WTC11 (cell line): ENCODE measurements at regions not wholly inside any gene's neighbourhood (a gene's known extent, or its start where the extent isn't known, plus 50 kb on each side); places are given as distances from the start of the nearest gene placed in this dataset.

Source experiments
- ATAC-seq: fragments of 200-7000 bp; cut with Tn5 transposase; 2 replicates; pipeline ENCODE4 v1.10.0; 2021; ENCODE audit warnings: mild to moderate bottlenecking, moderate library complexity
- CTCF ChIA-PET: fragments of 300-600 bp; sonication (Branson Sonifier 250); formaldehyde crosslinking; loops from one replicate; lab custom pipeline; 2021; ENCODE audit warnings: antibody characterized with exemption; lab: Charles Lee
- POLR2A ChIA-PET: fragments of 350-600 bp; sonication (Branson Sonifier 250); formaldehyde crosslinking; loops from one replicate; lab custom pipeline; 2021; ENCODE audit warnings: antibody characterized with exemption; lab: Charles Lee
- DNase-seq: peaks from one replicate; pipeline ENCODE4 v3.0.0; 2021; ENCODE audit warnings: low spot score
- H3K27ac Mint-ChIP-seq: 2 replicates; pipeline ENCODE4 v1.8.0; 2021; ENCODE audit warnings: mixed read lengths
- H3K27me3 Mint-ChIP-seq: 2 replicates; pipeline ENCODE4 v1.8.0; 2021; ENCODE audit warnings: low read depth, mild to moderate bottlenecking, moderate library complexity, mixed read lengths
- H3K36me3 Mint-ChIP-seq: 2 replicates; pipeline ENCODE4 v1.8.0; 2021; ENCODE audit warnings: mixed read lengths
- H3K4me1 Mint-ChIP-seq: 2 replicates; pipeline ENCODE4 v1.8.0; 2022; ENCODE audit warnings: mixed read lengths
- H3K4me3 Mint-ChIP-seq: 2 replicates; pipeline ENCODE4 v1.8.0; 2021; ENCODE audit warnings: mild to moderate bottlenecking, moderate library complexity, mixed read lengths
- H3K9me3 Mint-ChIP-seq: 2 replicates; pipeline ENCODE4 v1.8.0; 2021; ENCODE audit warnings: mixed read lengths
- CREB1 ChIP-seq: sonication (generic); formaldehyde crosslinking; IDR thresholded peaks from 2 replicates; pipeline ENCODE4 v1.8.0; 2023; ENCODE audit warnings: mild to moderate bottlenecking, missing genetic modification reagents
- CREM ChIP-seq: sonication (generic); formaldehyde crosslinking; IDR thresholded peaks from 2 replicates; pipeline ENCODE4 v1.8.1; 2022; ENCODE audit warnings: mild to moderate bottlenecking, missing genetic modification reagents, moderate library complexity
- ERG ChIP-seq: fragments of 250-450 bp; sonication (Bioruptor Pico); IDR thresholded peaks from 2 replicates; pipeline ENCODE4 v1.8.0; 2021; ENCODE audit warnings: mild to moderate bottlenecking
- ETV6 ChIP-seq: sonication (generic); formaldehyde crosslinking; IDR thresholded peaks from 2 replicates; pipeline ENCODE4 v1.8.1; 2022; ENCODE audit warnings: mild to moderate bottlenecking, missing genetic modification reagents
- HMGXB4 ChIP-seq: sonication (generic); formaldehyde crosslinking; IDR thresholded peaks from 2 replicates; pipeline ENCODE4 v1.8.1; 2023; ENCODE audit warnings: mild to moderate bottlenecking, moderate library complexity, missing genetic modification reagents
- IRF2 ChIP-seq: sonication (generic); formaldehyde crosslinking; IDR thresholded peaks from 2 replicates; pipeline ENCODE4 v1.8.0; 2022; ENCODE audit warnings: low read depth, missing genetic modification reagents, borderline replicate concordance
- MAX ChIP-seq: sonication (generic); formaldehyde crosslinking; IDR thresholded peaks from 2 replicates; pipeline ENCODE4 v1.8.0; 2022; ENCODE audit warnings: mild to moderate bottlenecking, missing genetic modification reagents
- MXD4 ChIP-seq: fragments of 250-450 bp; sonication (Bioruptor Pico); IDR thresholded peaks from 2 replicates; pipeline ENCODE4 v1.8.0; 2021; ENCODE audit warnings: mild to moderate bottlenecking, moderate library complexity, borderline replicate concordance
- MYBL2 ChIP-seq: sonication (generic); formaldehyde crosslinking; IDR thresholded peaks from 2 replicates; pipeline ENCODE4 v1.8.1; 2023; ENCODE audit warnings: mild to moderate bottlenecking, moderate library complexity, missing genetic modification reagents
- NFE2L1 ChIP-seq: sonication (generic); formaldehyde crosslinking; IDR thresholded peaks from 2 replicates; pipeline ENCODE4 v1.8.1; 2023; ENCODE audit warnings: missing genetic modification reagents
- NFYB ChIP-seq: sonication (generic); formaldehyde crosslinking; conservative IDR thresholded peaks from 2 replicates; pipeline ENCODE4 v1.8.0; 2022; ENCODE audit warnings: low read depth, missing genetic modification reagents
- PRRX2 ChIP-seq: fragments of 250-450 bp; sonication (Bioruptor Pico); IDR thresholded peaks from 2 replicates; pipeline ENCODE4 v1.8.0; 2021; ENCODE audit warnings: mild to moderate bottlenecking
- RELA ChIP-seq: sonication (generic); formaldehyde crosslinking; IDR thresholded peaks from 2 replicates; pipeline ENCODE4 v1.8.1; 2022; ENCODE audit warnings: missing genetic modification reagents, mild to moderate bottlenecking, borderline replicate concordance
- RORB ChIP-seq: fragments of 250-450 bp; sonication (Bioruptor Pico); IDR thresholded peaks from 2 replicates; pipeline ENCODE4 v1.9.0; 2021; ENCODE audit warnings: mild to moderate bottlenecking
- SMAD4 ChIP-seq: sonication (generic); formaldehyde crosslinking; IDR thresholded peaks from 2 replicates; pipeline ENCODE4 v1.8.0; 2022; ENCODE audit warnings: mild to moderate bottlenecking, missing genetic modification reagents
- SOX15 ChIP-seq: fragments of 250-450 bp; sonication (Bioruptor Pico); IDR thresholded peaks from 2 replicates; pipeline ENCODE4 v1.9.0; 2021; ENCODE audit warnings: mild to moderate bottlenecking
- TEAD4 ChIP-seq: sonication (generic); formaldehyde crosslinking; IDR thresholded peaks from 2 replicates; pipeline ENCODE4 v1.8.0; 2022; ENCODE audit warnings: mild to moderate bottlenecking, missing genetic modification reagents
- ZNF121 ChIP-seq: sonication (generic); formaldehyde crosslinking; IDR thresholded peaks from 2 replicates; pipeline ENCODE4 v1.8.0; 2023; ENCODE audit warnings: missing genetic modification reagents
- ZNF317 ChIP-seq: sonication (generic); formaldehyde crosslinking; IDR thresholded peaks from 2 replicates; pipeline ENCODE4 v1.8.1; 2023; ENCODE audit warnings: low read depth, mild to moderate bottlenecking, moderate library complexity, missing genetic modification reagents, borderline replicate concordance
- ZNF416 ChIP-seq: fragments of 250-450 bp; sonication (Bioruptor Pico); IDR thresholded peaks from 2 replicates; pipeline ENCODE4 v1.9.0; 2021; ENCODE audit warnings: mild to moderate bottlenecking, inconsistent platforms
- ZNF423 ChIP-seq: fragments of 250-450 bp; sonication (Bioruptor Pico); IDR thresholded peaks from 2 replicates; pipeline ENCODE4 v2.1.2; 2022; ENCODE audit warnings: mild to moderate bottlenecking, moderate library complexity
- ZNF671 ChIP-seq: fragments of 250-450 bp; sonication (Bioruptor Pico); IDR thresholded peaks from 2 replicates; pipeline ENCODE4 v1.8.0; 2021; ENCODE audit warnings: mild to moderate bottlenecking
- TF ChIP-seq, protein P1 (sequence below): sonication (generic); formaldehyde crosslinking; IDR thresholded peaks from 2 replicates; pipeline ENCODE4 v1.8.0; 2022; ENCODE audit warnings: mild to moderate bottlenecking, missing genetic modification reagents
- TF ChIP-seq, protein P2 (sequence below): sonication (generic); formaldehyde crosslinking; conservative IDR thresholded peaks from 2 replicates; pipeline ENCODE4 v1.8.1; 2022; ENCODE audit warnings: mild to moderate bottlenecking, missing genetic modification reagents
- TF ChIP-seq, protein P3 (sequence below): sonication (generic); formaldehyde crosslinking; IDR thresholded peaks from 2 replicates; pipeline ENCODE4 v1.8.1; 2022; ENCODE audit warnings: low read depth, missing genetic modification reagents, borderline replicate concordance

GRCh38 chr3:170737498-170738162 lies 132.4 kb downstream of the RPL22L1 start:
- Mint-ChIP-seq H3K4me1 (peaks cover 20% of the 10 kb centered on the region), H3K27ac (no peak overlapping the region), H3K36me3 (no peaks in the 10 kb centered on the region), H3K9me3 (peaks cover 11% of the 10 kb centered on the region), H3K27me3 (no peaks in the 10 kb centered on the region), H3K4me3 (no peak overlapping the region)
- no peak for DNase-seq
- ChIA-PET POLR2A (no interaction called here), CTCF (interaction anchor here (1.1 kb wide), 1 partner anchor 324 kb away, joined by 3 read pairs; no protein-coding TSS in a partner anchor)
- TF ChIP-seq SOX15 (CRISPR knock-in tag) (no peak), ZNF317 (CRISPR knock-in tag) (no peak), RELA (CRISPR knock-in tag) (no peak), TEAD4 (CRISPR knock-in tag) (no peak), HMGXB4 (CRISPR knock-in tag) (no peak), CREB1 (CRISPR knock-in tag) (no peak)
- TF ChIP-seq, protein P1, sequence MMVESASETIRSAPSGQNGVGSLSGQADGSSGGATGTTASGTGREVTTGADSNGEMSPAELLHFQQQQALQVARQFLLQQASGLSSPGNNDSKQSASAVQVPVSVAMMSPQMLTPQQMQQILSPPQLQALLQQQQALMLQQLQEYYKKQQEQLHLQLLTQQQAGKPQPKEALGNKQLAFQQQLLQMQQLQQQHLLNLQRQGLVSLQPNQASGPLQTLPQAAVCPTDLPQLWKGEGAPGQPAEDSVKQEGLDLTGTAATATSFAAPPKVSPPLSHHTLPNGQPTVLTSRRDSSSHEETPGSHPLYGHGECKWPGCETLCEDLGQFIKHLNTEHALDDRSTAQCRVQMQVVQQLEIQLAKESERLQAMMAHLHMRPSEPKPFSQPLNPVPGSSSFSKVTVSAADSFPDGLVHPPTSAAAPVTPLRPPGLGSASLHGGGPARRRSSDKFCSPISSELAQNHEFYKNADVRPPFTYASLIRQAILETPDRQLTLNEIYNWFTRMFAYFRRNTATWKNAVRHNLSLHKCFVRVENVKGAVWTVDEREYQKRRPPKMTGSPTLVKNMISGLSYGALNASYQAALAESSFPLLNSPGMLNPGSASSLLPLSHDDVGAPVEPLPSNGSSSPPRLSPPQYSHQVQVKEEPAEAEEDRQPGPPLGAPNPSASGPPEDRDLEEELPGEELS: no peak
- TF ChIP-seq, protein P2, sequence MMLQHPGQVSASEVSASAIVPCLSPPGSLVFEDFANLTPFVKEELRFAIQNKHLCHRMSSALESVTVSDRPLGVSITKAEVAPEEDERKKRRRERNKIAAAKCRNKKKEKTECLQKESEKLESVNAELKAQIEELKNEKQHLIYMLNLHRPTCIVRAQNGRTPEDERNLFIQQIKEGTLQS (CRISPR knock-in tag): no peak
- no peak for ATAC-seq

DNA sequence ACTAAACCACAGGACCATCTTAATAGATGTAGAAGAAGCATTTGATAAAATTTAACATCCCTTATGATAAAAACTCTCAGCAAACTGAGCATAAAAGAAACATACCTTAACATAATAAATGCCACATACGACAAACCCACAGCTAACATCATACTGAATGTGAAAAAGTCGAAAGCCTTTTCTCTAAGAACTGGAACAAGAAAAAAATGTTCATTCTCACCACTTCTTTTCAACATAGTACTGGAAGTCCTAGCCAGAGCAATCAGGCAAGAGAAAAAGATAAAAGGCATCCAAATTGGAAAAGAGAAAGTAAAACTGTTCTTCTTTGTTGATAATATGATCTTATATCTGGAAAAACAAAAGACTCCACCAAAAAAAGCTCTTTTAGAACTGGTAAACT lies 134.2 kb downstream of the RPL22L1 start:
- Mint-ChIP-seq H3K4me1 (peaks cover 18% of the 10 kb centered on the region), H3K36me3 (no peaks in the 10 kb centered on the region)
- ChIA-PET CTCF (interaction anchor here (3.0 kb wide), 1 partner anchor 76 kb away, joined by 13 read pairs; no protein-coding TSS in a partner anchor), POLR2A (no interaction called here)
- no peak for TF ChIP-seq NFYB
- TF ChIP-seq SOX15 (CRISPR knock-in tag): no peak
- TF ChIP-seq ZNF671 (CRISPR knock-in tag): no peak
- no peak for TF ChIP-seq CREB1 (CRISPR knock-in tag)
- no peak for TF ChIP-seq ZNF416 (CRISPR knock-in tag)
- TF ChIP-seq RORB (CRISPR knock-in tag): no peak
- no peak for TF ChIP-seq PRRX2
- TF ChIP-seq SMAD4 (CRISPR knock-in tag): no peak
- no peak for TF ChIP-seq MAX (CRISPR knock-in tag)
- no peak for TF ChIP-seq NFE2L1 (CRISPR knock-in tag)
- TF ChIP-seq ZNF423 (CRISPR knock-in tag): no peak
- TF ChIP-seq CREM (CRISPR knock-in tag): no peak
- TF ChIP-seq, protein P3, sequence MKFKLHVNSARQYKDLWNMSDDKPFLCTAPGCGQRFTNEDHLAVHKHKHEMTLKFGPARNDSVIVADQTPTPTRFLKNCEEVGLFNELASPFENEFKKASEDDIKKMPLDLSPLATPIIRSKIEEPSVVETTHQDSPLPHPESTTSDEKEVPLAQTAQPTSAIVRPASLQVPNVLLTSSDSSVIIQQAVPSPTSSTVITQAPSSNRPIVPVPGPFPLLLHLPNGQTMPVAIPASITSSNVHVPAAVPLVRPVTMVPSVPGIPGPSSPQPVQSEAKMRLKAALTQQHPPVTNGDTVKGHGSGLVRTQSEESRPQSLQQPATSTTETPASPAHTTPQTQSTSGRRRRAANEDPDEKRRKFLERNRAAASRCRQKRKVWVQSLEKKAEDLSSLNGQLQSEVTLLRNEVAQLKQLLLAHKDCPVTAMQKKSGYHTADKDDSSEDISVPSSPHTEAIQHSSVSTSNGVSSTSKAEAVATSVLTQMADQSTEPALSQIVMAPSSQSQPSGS (CRISPR knock-in tag): no peak
- TF ChIP-seq ETV6 (CRISPR knock-in tag): no peak
- TF ChIP-seq ERG (CRISPR knock-in tag): no peak
- TF ChIP-seq ZNF121 (CRISPR knock-in tag): no peak
- no peak for TF ChIP-seq MYBL2 (CRISPR knock-in tag)
- TF ChIP-seq MXD4: no peak
- TF ChIP-seq IRF2: no peak
- TF ChIP-seq, all 79 proteins: peak for 0
- ATAC-seq (no peak), DNase-seq (no peak)
- H3K4me3 Mint-ChIP-seq: no peak overlapping the region
- H3K9me3 Mint-ChIP-seq: peaks cover 11% of the 10 kb centered on the region
- no peaks in the 10 kb centered on the region for H3K27me3 Mint-ChIP-seq
- H3K27ac Mint-ChIP-seq: no peak overlapping the region
